ENCODE measurements at regions not wholly inside any gene's neighbourhood (a gene's known extent, or its start where the extent isn't known, plus 50 kb on each side); places are given as distances from the start of the nearest gene placed in this dataset.
A peak's percentile ranks its signal among the peaks of the same experiment; 100 is the strongest.

- peak overlapping the region; percentile 63; the same call in 1 of the 2 replicates for H3K27ac ChIP-seq
Measured at GRCh38 chr16:52597772-52598483, 51.0 kb upstream of the TOX3 start.

GRCh38 chr16:52597073-52597771 is 50.3 kb upstream of the TOX3 start:
- H3K27ac ChIP-seq = no peak overlapping the region; the same call in 1 of the 2 replicates
- TF ChIP-seq CTCF (conservative IDR thresholded peaks at IDR 0.05) = no peak
- TF ChIP-seq ZFX (IDR thresholded peaks at IDR 0.05) = no peak

More at GRCh38 chr16:52597772-52598483, 51.0 kb upstream of the TOX3 start:
- TF ChIP-seq ZFX (IDR thresholded peaks at IDR 0.05) = no peak
- no peak for TF ChIP-seq CTCF (conservative IDR thresholded peaks at IDR 0.05)

Measured in C4-2B (cell line).